HG03280 (cell line): ENCODE measurements at regions not wholly inside any gene's neighbourhood (a gene's known extent, or its start where the extent isn't known, plus 50 kb on each side); places are given as distances from the start of the nearest gene placed in this dataset.

Experiments
- ATAC-seq: cut with Tn5 transposase; IDR thresholded peaks from one replicate; pipeline ENCODE4 v1.9.1; 2021; ENCODE audit warnings: mild to moderate bottlenecking, moderate library complexity; ENCODE audit not compliant: unreplicated experiment

- ATAC-seq = no peak
Measured at GRCh38 chr16:86327321-86327720, 183.0 kb upstream of the FOXF1 start.

GRCh38 chr16:86330906-86331305 is 179.4 kb upstream of the FOXF1 start:
- no peak for ATAC-seq

- no peak for ATAC-seq
Measured at GRCh38 chr16:86334079-86334635, 176.2 kb upstream of the FOXF1 start.

- no peak for ATAC-seq
Measured at GRCh38 chr16:86335266-86336172, 174.8 kb upstream of the FOXF1 start.

- ATAC-seq = no peak
Measured at GRCh38 chr16:86337138-86337537, 173.2 kb upstream of the FOXF1 start.

- ATAC-seq = no peak
Measured at GRCh38 chr16:86337581-86338402, 172.5 kb upstream of the FOXF1 start.

- no peak for ATAC-seq
Measured at GRCh38 chr16:86338403-86339115, 171.8 kb upstream of the FOXF1 start.

GRCh38 chr16:86342161-86342834 is 168.0 kb upstream of the FOXF1 start:
- no peak for ATAC-seq

- no peak for ATAC-seq
Measured at GRCh38 chr16:86343027-86343795, 167.1 kb upstream of the FOXF1 start.

- ATAC-seq = no peak
Measured at GRCh38 chr16:86343796-86344585, 166.3 kb upstream of the FOXF1 start.

- ATAC-seq = no peak
Measured at GRCh38 chr16:86344586-86344871, 165.8 kb upstream of the FOXF1 start.

GRCh38 chr16:86344881-86345280 is 165.4 kb upstream of the FOXF1 start:
- ATAC-seq = no peak

- ATAC-seq = no peak
Measured at GRCh38 chr16:86345516-86345915, 164.8 kb upstream of the FOXF1 start.

GRCh38 chr16:86346034-86346433 is 164.3 kb upstream of the FOXF1 start:
- no peak for ATAC-seq

- ATAC-seq = no peak
Measured at GRCh38 chr16:86347090-86347489, 163.2 kb upstream of the FOXF1 start.

- ATAC-seq = no peak
Measured at GRCh38 chr16:86347916-86348555, 162.3 kb upstream of the FOXF1 start.

- no peak for ATAC-seq
Measured at GRCh38 chr16:86349338-86349900, 160.9 kb upstream of the FOXF1 start.

GRCh38 chr16:86350289-86350688 is 160.0 kb upstream of the FOXF1 start:
- no peak for ATAC-seq
